ENCODE measurements at regions not wholly inside any gene's neighbourhood (a gene's known extent, or its start where the extent isn't known, plus 50 kb on each side); places are given as distances from the start of the nearest gene placed in this dataset.
"Not testable (repeated sequence)": the region's sequence is repeated elsewhere in the genome, so short reads cannot be mapped to it uniquely, and the experiment has no call there.

GRCh38 chr16:29612381-29613306, 50.4 kb upstream of the SPN start:
- not testable (repeated sequence) for TF ChIP-seq CTCF (IDR thresholded peaks at IDR 0.05); POLR2A (IDR thresholded peaks at IDR 0.05); POLR2AphosphoS5 (IDR thresholded peaks at IDR 0.05; ENCODE audit: insufficient read depth in 1 of 2, low read depth in 1 of 2)

All from vagina (tissue), 2 donors.